HUES48 (cell line): ENCODE measurements at regions not wholly inside any gene's neighbourhood (a gene's known extent, or its start where the extent isn't known, plus 50 kb on each side); places are given as distances from the start of the nearest gene placed in this dataset.
"Not testable (repeated sequence)": the region's sequence is repeated elsewhere in the genome, so short reads cannot be mapped to it uniquely, and the experiment has no call there.

Source experiments
- H3K27ac ChIP-seq: one replicate; pipeline ENCODE4 v1.7.0; 2013; ENCODE audit warnings: low read depth, low read length, inconsistent platforms
- H3K27me3 ChIP-seq: 2 replicates; pipeline ENCODE4 v1.6.1; 2013; ENCODE audit warnings: mild to moderate bottlenecking, low read length; ENCODE audit not compliant: control insufficient read depth, insufficient read depth
- H3K36me3 ChIP-seq: 2 replicates; pipeline ENCODE4 v1.6.1; 2013; ENCODE audit warnings: low read length; ENCODE audit not compliant: control insufficient read depth, insufficient read depth
- H3K4me1 ChIP-seq: 2 replicates; pipeline ENCODE4 v1.6.1; 2013; ENCODE audit warnings: mild to moderate bottlenecking, low read length; ENCODE audit not compliant: control insufficient read depth, insufficient read depth
- H3K4me3 ChIP-seq: 2 replicates; pipeline ENCODE4 v1.5.1; 2013; ENCODE audit warnings: mild to moderate bottlenecking, low read depth, low read length
- H3K9ac ChIP-seq: 2 replicates; pipeline ENCODE4 v1.6.1; 2013; ENCODE audit warnings: mild to moderate bottlenecking, low read depth, low read length, moderate library complexity
- H3K9me3 ChIP-seq: 2 replicates; pipeline ENCODE4 v1.6.1; 2013; ENCODE audit warnings: low read length; ENCODE audit not compliant: control insufficient read depth, insufficient read depth

- no peak overlapping the region for H3K27ac ChIP-seq
- H3K4me1 ChIP-seq: peaks cover 17% of the 10 kb centered on the region
- no peaks in the 10 kb centered on the region for H3K9me3 ChIP-seq
- no peaks in the 10 kb centered on the region for H3K36me3 ChIP-seq
- H3K27me3 ChIP-seq: no peaks in the 10 kb centered on the region
- H3K4me3 ChIP-seq: no peak overlapping the region
- H3K9ac ChIP-seq: no peak overlapping the region
Observed at GRCh38 chr19:28319918-28320317, 893.0 kb downstream of the UQCRFS1 start.

GRCh38 chr19:28319227-28319626, 893.7 kb downstream of the UQCRFS1 start:
- no peak overlapping the region for H3K4me3 ChIP-seq
- no peaks in the 10 kb centered on the region for H3K36me3 ChIP-seq
- no peak overlapping the region for H3K27ac ChIP-seq
- no peak overlapping the region for H3K9ac ChIP-seq
- H3K27me3 ChIP-seq: no peaks in the 10 kb centered on the region
- H3K9me3 ChIP-seq: no peaks in the 10 kb centered on the region
- H3K4me1 ChIP-seq: peaks cover 14% of the 10 kb centered on the region

- no peaks in the 10 kb centered on the region for H3K27me3 ChIP-seq
- peaks cover 13% of the 10 kb centered on the region for H3K4me1 ChIP-seq
- no peak overlapping the region for H3K9ac ChIP-seq
- no peak overlapping the region for H3K27ac ChIP-seq
- H3K9me3 ChIP-seq: no peaks in the 10 kb centered on the region
- H3K36me3 ChIP-seq: no peaks in the 10 kb centered on the region
- no peak overlapping the region for H3K4me3 ChIP-seq
Observed at GRCh38 chr19:28318469-28319179, 894.3 kb downstream of the UQCRFS1 start.

GRCh38 chr19:28316464-28316863, 896.5 kb downstream of the UQCRFS1 start:
- Histone ChIP-seq H3K27me3 (no peaks in the 10 kb centered on the region), H3K9me3 (no peaks in the 10 kb centered on the region), H3K4me1 (peaks cover 12% of the 10 kb centered on the region), H3K36me3 (no peaks in the 10 kb centered on the region), H3K9ac (no peak overlapping the region), H3K4me3 (no peak overlapping the region), H3K27ac (no peak overlapping the region)

GRCh38 chr19:28314756-28315155, 898.2 kb downstream of the UQCRFS1 start:
- H3K36me3 ChIP-seq: no peaks in the 10 kb centered on the region
- no peaks in the 10 kb centered on the region for H3K27me3 ChIP-seq
- no peaks in the 10 kb centered on the region for H3K9me3 ChIP-seq
- no peak overlapping the region for H3K4me3 ChIP-seq
- H3K9ac ChIP-seq: no peak overlapping the region
- peaks cover 12% of the 10 kb centered on the region for H3K4me1 ChIP-seq
- peak overlapping the region; percentile 24 for H3K27ac ChIP-seq

GRCh38 chr19:28314287-28314686, 898.7 kb downstream of the UQCRFS1 start:
- Histone ChIP-seq H3K9ac (no peak overlapping the region), H3K4me3 (no peak overlapping the region), H3K4me1 (peaks cover 12% of the 10 kb centered on the region), H3K27me3 (no peaks in the 10 kb centered on the region), H3K27ac (peak overlapping the region; percentile 24), H3K36me3 (no peaks in the 10 kb centered on the region), H3K9me3 (no peaks in the 10 kb centered on the region)

- Histone ChIP-seq H3K9ac (no peak overlapping the region), H3K36me3 (no peaks in the 10 kb centered on the region), H3K9me3 (no peaks in the 10 kb centered on the region), H3K4me1 (peaks cover 12% of the 10 kb centered on the region), H3K27me3 (no peaks in the 10 kb centered on the region), H3K4me3 (no peak overlapping the region), H3K27ac (no peak overlapping the region)
Observed at GRCh38 chr19:28313633-28314032, 899.3 kb downstream of the UQCRFS1 start.

- Histone ChIP-seq H3K36me3 (no peaks in the 10 kb centered on the region), H3K9ac (no peak overlapping the region), H3K27ac (no peak overlapping the region)
Observed at GRCh38 chr19:28312269-28312668, 900.7 kb downstream of the UQCRFS1 start.

GRCh38 chr19:28310829-28311228, 902.1 kb downstream of the UQCRFS1 start:
- H3K36me3 ChIP-seq, H3K9ac ChIP-seq, H3K9me3 ChIP-seq, H3K27me3 ChIP-seq, H3K27ac ChIP-seq, H3K4me3 ChIP-seq: not testable (repeated sequence)
- H3K4me1 ChIP-seq: peaks cover 12% of the 10 kb centered on the region

More at GRCh38 chr19:28312269-28312668, 900.7 kb downstream of the UQCRFS1 start:
- Histone ChIP-seq H3K4me1 (peaks cover 12% of the 10 kb centered on the region), H3K4me3 (no peak overlapping the region), H3K9me3 (no peaks in the 10 kb centered on the region), H3K27me3 (no peaks in the 10 kb centered on the region)

- H3K9ac ChIP-seq: no peak overlapping the region
- no peaks in the 10 kb centered on the region for H3K36me3 ChIP-seq
- no peaks in the 10 kb centered on the region for H3K27me3 ChIP-seq
- H3K9me3 ChIP-seq: no peaks in the 10 kb centered on the region
- H3K27ac ChIP-seq: no peak overlapping the region
- H3K4me3 ChIP-seq: no peak overlapping the region
- peaks cover 6% of the 10 kb centered on the region; the same call in 1 of the 2 replicates for H3K4me1 ChIP-seq
Observed at GRCh38 chr19:28309070-28309469, 903.9 kb downstream of the UQCRFS1 start.

GRCh38 chr19:28307963-28308362, 905.0 kb downstream of the UQCRFS1 start:
- no peaks in the 10 kb centered on the region for H3K27me3 ChIP-seq
- H3K36me3 ChIP-seq: no peaks in the 10 kb centered on the region
- H3K4me3 ChIP-seq: no peak overlapping the region
- no peak overlapping the region for H3K9ac ChIP-seq
- H3K4me1 ChIP-seq: no peaks in the 10 kb centered on the region
- H3K9me3 ChIP-seq: no peaks in the 10 kb centered on the region
- no peak overlapping the region for H3K27ac ChIP-seq
